SU-DHL-6 (cell line): ENCODE measurements at regions not wholly inside any gene's neighbourhood (a gene's known extent, or its start where the extent isn't known, plus 50 kb on each side); places are given as distances from the start of the nearest gene placed in this dataset.

Experiments used
- EZH2phosphoT487 ChIP-seq: fragments of 200-600 bp; sonication (generic), shearing (Covaris generic); conservative IDR thresholded peaks from 2 replicates; pipeline ENCODE4 v1.6.1; 2018; ENCODE audit warnings: mild to moderate bottlenecking, antibody characterized with exemption, low read length, moderate library complexity, mixed read lengths
- TF ChIP-seq, protein P1 (sequence below): fragments of 200-600 bp; sonication (generic); IDR thresholded peaks from one replicate; pipeline ENCODE4 v1.5.1; 2017; ENCODE audit warnings: antibody characterized with exemption, mild to moderate bottlenecking, low read length, moderate library complexity; ENCODE audit not compliant: insufficient read depth, poor library complexity, severe bottlenecking

DNA sequence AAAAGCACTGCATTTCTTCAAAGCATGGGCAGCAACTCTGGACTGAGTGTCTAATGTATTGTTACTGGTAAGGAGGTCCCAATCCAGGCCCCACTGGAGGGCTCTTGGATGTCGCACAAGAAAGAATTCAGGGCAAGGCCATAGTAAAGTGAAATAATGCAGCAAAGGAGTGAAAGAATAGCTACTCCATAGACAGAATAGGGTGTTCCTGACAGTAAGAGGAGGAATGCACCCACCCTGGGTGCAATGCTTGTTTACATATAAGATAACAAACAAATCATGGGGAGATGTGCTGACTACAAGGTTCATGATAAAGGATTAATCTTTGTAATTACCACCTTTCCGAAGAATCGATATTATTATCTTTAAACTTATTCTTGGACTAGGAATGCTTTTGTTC is 58.8 kb upstream of the ABCC4 start:
- TF ChIP-seq, protein P1, sequence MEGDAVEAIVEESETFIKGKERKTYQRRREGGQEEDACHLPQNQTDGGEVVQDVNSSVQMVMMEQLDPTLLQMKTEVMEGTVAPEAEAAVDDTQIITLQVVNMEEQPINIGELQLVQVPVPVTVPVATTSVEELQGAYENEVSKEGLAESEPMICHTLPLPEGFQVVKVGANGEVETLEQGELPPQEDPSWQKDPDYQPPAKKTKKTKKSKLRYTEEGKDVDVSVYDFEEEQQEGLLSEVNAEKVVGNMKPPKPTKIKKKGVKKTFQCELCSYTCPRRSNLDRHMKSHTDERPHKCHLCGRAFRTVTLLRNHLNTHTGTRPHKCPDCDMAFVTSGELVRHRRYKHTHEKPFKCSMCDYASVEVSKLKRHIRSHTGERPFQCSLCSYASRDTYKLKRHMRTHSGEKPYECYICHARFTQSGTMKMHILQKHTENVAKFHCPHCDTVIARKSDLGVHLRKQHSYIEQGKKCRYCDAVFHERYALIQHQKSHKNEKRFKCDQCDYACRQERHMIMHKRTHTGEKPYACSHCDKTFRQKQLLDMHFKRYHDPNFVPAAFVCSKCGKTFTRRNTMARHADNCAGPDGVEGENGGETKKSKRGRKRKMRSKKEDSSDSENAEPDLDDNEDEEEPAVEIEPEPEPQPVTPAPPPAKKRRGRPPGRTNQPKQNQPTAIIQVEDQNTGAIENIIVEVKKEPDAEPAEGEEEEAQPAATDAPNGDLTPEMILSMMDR = no peak
- TF ChIP-seq EZH2phosphoT487 = no peak
